ENCODE measurements at regions not wholly inside any gene's neighbourhood (a gene's known extent, or its start where the extent isn't known, plus 50 kb on each side); places are given as distances from the start of the nearest gene placed in this dataset.

DNA sequence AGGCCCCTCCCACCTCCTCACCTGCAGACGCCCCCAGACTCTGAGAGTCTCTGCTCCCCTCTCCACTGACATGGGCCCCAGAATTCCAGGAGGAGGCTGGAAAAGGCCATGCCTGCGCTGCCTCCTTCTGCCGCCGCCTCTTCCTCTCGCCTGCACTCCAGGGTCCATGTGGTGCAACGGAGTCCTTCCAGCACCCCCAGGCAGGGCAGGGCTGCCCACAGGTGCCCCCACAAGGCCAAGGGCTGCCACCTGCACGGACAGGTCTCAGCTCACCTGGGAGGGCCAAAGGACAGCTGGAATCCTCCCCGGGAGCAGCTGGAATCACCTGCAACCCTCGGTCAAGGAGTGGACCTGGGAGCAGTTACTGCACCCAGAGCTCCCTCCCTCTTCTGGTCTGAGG is 194.9 kb downstream of the RBFOX3 start:
- DNase-seq = no peak

DNA sequence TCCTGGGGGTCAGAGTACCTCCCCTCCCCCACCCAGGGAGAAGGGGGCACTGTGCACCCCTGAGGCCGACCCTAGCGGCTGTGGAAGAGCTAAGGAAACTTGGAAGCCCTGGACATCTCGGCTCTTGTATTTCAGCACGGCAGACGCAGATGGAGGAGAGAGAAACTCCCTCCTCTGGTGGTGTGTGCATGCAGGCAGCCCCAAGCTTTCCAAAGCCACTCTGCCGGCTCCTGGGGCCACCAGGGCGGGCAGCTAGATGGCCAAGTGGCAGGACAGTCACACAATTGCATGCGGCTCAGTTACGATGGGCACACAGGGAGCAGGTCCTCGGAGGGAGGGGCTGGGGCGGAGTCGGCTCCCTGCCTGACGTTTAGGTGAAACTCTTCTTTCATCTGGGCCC is 195.5 kb downstream of the RBFOX3 start:
- no peak for DNase-seq

DNA sequence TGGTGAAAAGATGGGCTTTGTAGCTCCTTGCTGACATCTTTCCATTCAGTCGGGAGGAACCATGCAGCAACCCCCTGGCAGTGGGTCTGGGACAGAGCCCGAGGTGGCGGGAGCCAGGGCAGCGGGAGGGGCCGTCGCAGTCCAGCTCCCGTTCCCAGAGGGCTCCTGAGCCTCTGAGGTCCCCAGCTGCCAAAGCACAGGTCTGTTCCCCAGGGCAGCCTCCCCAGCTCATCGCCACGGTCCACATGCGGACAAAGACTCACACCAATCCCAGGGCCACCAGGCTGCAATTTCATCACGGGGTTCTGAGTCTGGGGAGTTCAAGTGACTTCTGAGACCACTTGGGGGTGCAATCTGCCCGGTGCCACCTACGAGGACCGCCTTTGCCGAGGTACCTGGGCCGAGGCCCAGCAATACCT is 196.0 kb downstream of the RBFOX3 start:
- no peak for DNase-seq

DNA sequence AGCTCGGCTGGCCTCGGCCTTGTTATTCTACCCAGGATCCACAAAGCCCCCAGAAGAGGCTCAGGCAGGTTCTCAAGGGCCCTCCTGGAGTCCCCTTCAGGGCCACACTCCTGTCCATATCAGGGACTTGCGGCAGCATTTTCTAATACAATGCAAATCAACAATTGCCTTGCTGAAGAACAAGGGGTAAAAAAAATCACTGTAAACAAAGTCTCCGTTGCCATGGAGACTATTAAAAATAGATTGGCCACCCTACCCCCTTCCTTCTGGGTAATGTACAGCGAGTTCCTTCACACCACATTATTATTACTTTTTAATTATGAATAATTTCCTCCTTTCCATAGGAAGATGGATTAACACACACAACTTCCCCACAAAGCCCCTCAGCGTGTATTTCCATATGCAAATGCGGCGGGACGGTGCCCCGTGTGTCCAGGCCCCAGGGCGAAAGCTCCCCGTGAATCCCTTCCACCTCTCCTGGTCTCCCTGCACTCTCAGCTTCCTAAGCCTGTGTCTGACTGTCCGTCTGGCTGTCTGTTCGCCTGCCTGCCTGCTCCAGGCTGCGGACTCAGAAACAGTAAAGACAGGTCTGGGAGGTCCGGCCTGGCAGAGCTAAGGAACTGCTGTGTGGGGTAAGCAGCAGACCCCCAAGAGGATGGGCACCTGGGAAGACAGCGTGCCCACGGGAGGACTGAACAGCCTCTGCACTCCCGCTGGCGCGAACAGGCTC is 196.6 kb downstream of the RBFOX3 start:
- no peak for DNase-seq

DNA sequence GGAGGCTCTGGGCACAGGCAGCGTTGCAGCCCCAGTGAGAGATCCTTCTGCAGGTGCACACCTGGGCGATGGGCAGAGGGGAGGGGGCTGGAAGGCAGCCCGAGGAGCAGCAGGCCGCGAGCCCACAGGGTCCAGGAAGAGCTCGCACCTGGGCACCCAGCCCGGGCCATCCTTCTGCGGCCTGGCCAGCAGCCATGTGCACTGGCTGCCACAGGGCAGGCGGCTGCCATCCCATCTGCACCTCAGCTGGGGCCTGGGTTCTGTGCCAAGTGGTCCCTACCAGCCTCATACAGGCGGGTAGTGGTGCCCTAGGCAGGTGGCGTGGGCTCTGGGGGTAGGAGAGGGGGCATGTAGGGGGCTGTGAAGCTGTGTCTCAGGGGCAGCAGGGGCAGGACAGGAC is 197.2 kb downstream of the RBFOX3 start:
- DNase-seq = no peak

DNA sequence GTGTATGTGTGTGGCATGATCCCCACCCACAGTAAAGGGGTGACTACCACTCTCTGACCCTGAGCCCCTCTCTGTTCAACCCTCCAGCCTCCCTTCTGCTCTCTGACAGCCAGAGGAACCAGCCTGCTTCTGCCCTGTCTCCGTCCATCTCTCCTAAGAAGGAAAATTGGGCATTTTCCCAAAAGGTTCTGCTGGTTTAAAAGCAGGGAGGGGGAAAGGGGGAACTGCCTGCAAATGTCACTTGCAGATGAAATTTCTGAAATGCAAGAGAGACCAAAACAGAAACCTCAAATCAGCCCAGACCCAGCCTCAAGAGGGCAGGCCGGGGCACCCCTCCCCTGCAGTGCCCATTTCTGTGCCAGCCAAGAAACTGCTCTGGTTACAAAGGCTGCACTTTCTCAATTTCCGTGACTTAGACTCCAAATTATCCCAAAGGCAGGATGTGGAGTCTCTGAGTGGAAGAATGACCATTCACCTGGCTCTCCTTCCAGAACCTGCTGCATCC is 197.9 kb downstream of the RBFOX3 start:
- no peak for DNase-seq

DNA sequence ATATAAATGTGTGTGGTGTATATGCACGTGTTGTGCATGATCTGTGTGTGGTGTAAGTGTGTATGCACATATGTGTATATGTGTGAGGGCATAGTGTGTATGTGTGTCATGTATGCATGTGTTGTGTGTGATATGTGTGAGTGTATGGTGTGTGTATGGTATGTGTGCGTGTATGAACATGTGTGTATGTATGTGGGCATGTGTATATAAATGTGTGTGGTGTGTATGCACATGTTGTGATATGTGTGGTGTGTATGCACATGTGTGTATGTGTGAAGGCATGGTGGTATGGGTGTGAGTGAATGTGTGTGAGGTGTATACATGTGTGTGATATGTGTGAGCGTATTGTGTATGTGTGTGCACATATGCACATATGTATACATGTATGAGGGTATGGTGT is 198.7 kb downstream of the RBFOX3 start:
- no peak for DNase-seq

DNA sequence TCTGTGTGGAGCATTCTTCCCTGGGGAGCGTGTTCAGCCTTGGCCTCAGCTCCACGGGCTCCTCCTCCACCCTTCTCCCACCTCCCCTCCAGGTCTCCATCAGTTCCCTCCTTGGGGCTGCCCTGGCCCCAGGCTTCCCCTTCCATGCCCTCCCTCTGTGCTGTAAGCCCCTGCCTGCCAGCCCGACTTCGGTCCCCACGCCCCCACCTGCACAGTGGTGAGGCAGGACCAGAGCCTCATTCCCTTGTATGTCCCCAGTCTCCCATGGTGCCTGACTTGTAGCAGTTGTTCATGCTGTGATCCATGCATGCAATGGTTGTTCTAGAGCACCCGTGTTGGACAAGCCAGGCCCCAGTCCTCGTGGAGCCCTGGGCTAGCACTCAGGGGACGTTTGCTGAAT is 199.4 kb downstream of the RBFOX3 start:
- DNase-seq = no peak

DNA sequence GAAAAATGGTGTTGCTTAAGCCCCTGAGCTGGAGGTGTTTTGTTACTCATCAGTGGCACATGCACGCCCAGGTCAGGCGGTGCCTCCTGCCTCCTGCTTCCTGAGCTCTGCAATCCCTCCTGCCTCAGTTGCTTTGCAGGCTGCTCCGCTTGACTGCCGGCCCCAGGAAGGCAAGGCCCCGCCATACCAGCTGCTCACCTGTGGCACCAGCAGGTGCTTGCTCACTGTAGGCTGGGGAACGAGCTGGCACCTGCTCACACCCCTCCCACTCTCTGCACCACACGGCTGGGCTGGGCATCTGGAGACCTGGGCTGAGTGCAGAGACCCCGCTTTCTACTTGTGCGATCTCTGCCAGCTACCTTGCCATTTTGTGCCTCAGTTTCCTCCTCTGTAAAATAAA is 200.2 kb downstream of the RBFOX3 start:
- DNase-seq = no peak

DNA sequence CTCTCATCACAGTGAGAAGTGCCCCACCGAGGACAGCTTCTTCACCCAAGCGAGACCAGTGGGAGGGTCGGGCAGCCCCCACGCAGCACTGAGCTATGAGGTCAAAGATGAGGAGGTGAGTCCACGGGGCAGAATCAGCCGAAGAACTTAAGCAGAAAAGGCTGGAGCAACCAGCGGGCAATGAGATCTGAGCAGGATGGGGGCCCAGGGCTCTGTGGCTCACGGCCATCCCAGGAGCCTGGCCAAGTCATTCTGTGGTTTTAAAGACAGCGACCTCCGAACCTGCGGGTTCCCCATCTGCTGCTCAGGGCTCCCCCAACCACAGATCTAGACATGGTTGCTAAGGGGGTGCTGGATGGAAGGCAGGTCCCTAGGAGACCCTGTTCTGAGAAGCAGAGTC is 202.6 kb downstream of the RBFOX3 start:
- no peak for DNase-seq

DNA sequence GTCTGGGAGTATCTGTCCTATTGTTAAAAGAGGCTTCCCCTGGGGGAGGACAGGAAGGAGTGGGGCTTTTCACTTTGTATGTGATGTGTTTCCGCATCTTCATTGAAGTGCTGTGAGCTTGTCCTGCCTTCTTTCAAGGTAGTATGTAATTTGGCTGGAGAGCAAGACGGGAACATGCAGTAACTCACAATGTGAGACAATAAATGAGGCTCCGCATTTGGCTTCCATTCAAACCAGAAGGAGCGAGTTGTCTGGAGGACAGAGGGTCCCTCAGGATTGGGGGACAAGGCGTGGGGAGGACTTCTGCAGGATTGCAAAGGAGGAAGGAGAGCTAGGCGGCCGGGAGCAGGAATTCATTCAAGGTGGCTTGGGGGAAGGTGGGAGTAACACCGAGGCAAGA is 203.5 kb downstream of the RBFOX3 start:
- no peak for DNase-seq

DNA sequence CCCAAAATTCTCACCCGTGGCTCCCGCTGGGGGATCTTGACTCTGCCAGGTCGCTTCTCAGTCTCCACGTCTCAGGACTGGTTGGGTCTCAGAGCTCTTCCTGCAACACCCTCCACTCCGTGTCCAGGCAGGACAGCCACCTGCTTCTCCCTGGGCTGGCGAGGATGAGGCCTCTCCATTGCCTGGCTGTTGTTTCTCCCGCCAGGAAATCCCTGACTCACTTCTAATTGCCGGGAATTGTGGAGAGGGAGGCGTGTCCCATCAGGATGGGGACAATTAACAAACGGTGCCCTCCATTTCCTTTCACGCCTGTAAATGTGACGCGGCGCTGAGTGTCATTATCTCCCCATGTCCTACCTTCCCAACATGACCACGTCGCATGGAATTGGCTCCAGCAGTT is 204.5 kb downstream of the RBFOX3 start:
- DNase-seq = no peak

DNA sequence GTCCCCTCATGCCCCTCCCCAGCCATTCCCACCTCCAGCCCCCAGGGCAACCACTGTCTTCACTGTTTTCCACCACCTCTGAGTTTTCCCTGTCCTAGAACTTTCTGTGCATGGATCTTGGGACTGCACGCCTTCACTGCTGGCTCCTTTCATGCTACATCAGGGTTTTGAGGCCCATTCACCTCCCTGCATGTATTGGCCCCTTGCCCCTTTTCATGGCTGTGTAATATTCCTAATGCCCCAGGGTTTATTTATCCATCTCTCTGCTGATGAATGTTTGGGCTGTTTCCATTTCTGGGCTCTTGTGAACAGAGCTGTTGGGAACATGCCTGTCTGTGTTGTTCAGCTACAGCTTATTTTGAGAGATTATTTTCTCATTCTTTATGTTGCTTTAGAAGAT is 205.0 kb downstream of the RBFOX3 start:
- DNase-seq = no peak

DNA sequence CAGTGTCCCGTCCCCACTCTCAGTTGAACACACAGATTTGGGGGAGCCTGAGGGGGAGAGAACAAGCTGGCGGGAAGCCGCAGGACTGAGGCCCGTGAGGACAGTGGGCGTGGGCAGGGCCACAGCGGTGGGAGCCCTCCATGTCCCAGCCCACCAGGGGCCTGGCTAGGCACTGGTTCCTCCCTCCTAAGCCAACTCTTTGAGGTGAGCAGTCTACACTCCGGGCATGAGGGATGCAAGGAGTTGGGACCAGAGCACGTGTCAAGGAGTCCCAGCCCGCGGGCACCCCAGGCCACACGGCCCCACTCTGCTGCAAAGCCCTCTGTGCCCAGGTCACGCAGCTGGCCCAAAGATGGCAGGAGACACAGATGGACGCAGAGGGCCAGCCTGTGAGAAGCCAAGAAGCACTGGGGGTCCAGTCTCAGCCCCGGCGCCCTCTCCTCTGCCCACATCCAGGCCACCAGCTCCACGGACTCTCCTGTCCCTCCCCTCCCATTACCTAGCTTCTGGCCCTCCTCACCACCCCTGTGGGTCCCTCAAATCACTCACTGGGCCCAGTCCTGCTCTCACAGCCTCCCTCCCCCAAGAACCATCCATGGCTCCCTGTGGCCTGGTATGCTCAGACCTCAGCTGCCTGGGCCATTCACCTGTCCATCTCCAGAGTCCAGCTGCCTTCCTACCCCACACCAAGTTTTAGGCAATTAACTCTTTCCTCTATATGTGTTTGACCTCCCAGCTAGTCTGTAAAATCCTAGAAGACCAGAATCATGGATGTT is 206.5 kb downstream of the RBFOX3 start:
- DNase-seq = no peak

DNA sequence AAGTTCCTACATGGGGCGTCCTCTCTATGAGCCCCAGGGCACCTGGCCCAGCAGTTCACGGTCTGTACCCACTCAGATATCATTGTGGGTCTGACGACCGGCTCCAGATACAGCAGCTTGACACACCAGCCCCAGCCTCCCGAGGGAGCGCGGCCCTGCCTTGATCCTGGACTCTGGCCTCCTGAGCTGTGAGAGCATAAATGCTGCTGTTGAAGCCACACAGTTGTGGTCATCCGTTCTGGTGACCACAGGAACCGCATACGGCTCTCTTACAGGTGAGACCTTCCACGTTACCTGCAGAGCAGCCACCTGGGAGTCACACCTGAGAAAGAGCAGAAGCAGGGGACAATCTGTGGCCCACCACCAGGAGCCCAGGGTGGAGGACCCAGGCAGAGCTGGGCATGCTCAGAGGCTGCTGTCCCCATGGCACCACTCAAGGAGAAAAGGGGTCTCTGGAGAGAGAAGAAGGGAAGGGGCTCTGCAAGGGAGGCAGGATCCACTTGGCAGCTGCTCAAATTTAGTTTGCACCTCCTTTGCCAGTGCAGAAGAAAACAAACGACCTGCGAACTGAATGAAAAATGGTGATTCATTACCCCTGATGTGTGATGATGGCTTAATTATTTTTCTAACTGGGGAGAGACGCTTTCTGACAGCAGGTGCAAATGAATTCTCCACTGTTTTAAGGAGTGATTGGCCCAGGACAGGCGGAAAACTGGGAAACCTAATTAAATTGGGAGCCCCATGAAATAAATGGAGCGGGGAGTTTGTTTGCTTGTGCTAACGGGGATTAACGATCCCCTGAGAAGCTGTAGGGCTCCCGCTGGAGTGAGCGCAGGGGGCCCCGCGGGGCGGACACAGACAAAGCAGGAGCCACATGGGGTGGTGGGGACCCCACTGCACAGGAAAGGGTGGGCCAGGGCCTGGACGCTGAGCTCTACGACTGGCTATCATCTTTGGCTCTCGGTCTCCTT is 208.9 kb downstream of the RBFOX3 start:
- DNase-seq = no peak

DNA sequence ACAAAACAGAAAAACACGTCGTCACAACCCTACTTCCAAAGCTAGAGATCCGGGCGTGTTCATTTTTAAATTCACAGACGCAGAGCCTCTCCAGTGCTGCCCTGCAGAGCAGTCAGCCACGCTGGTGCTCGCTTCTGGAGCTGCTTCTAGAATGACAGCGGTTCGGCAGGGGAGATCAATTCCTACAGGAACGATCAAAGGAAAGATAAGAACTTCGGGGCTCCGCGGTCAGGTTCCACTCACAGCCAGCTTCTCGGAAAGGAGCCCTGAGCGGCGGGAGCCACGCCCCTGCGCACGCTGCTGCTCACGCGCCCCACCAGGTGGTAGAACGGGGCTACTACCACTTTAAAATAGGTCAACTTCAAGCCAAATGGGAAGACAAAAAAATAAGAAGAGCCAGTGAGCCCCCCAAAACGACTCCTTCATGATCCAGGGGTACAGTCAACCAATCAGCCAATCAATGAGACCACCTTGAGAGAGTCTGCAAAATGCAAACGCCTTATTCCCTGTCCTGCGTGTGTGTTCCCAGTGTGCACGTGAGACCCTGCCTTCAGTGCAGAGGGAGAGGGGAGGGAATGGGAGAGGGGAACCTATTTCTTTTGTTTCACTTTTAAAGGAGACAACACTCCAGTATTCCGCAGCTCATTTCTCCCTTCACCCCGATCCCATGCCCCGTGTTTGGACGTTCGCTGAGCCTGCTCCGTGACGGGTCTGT is 209.7 kb downstream of the RBFOX3 start:
- peak; percentile 80 for DNase-seq

DNA sequence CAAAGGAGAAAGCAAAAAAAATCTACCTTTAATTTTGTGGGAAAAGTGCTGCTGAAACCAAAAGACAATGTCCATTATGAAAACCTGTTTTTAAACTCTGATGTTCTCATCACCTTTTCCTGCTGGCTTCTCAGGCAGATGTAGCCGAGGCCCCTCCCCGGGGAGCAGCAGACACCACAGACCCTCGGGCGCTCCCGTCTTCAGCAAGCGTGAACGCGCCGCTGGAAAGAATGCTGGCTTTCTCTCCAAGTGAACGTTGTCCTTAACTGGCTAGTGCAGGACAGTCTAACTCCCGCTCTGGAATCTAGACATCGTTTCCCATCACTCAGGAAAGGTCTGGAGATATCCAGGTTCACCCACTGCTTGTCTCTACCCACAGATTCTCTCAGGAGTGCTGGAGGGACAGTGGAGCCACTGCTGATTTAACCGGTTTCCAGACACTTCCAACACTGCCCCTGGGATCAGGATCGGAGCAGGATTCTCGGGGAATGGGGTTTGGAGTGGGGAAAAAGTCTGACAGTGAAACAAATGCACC is 211.2 kb downstream of the RBFOX3 start:
- no peak for DNase-seq

DNA sequence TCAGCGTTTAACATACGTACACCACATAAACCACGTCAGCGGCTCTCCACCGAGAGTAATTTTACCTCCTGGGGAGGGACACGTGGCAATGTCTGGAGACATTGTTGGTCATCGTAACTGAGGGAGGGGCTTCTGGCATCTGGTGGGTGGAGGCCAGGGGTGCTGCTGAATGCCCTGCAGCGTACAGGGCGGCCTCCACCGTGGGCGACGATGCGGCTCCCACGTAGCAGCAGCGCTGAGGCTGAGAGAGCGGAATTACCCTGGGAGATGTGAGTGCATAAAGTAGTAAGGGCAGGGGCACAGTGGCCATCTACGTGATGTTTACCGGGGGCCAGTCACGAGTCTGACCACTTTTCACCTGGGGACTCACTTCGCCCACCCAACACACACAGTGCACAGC is 212.4 kb downstream of the RBFOX3 start:
- no peak for DNase-seq

DNA sequence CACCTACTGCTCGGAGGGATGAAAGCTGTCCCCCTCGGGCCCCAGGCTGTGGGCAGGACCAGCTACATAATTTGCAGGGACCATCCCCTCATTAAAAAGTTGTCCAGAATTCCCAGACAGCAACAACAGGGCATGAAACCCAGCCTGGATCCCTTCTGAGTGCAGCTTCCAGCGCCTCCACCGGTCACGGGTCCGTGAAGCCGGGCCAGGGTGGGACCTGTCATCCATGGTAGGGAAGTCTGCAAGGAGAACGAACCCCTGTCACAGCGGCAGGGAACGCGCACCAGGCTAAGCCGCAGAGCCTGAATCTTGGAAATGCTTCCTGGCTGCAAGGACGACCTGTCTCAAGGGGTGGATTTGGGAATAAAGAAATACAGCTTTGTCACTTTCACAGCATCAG is 214.2 kb downstream of the RBFOX3 start:
- DNase-seq = no peak

DNA sequence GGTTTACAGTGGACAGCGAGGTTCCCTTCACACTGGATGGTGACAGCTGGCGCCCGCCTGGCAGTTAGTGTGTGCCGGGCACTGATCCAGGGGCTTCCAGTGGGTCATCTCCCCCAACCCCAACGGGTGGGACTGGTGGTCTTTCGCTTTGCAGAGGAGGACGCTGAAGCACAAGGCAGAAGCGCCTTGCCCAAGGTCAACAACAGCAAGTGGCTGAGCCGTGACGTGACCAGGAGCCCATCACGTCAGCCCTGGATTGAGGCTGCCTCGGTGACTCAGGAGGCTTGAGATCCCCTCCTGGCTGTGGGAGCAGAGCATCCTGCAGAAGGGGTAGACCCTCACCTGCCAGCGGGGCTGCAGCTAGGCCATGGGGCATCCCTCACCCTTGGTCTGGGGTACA is 215.3 kb downstream of the RBFOX3 start:
- DNase-seq = no peak

DNA sequence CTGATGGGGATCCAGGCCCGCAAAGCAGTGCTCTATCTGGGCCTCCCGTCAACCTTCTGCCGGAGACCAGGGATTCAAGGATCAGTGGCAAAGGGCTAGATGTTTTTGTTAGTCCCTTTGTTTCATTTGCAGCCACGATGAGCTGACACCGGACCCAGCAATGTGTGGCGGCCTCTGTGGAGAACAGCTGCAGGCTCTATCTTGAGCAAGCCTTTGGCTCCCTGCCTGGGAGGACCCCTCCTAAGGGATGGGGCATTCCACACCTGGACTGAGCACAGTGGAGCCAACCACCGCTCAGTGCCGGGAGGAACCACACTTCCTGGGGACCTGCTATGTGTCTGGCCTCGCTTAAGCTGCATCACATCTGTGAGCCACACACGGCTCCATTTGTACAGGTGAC is 215.8 kb downstream of the RBFOX3 start:
- DNase-seq = no peak

DNA sequence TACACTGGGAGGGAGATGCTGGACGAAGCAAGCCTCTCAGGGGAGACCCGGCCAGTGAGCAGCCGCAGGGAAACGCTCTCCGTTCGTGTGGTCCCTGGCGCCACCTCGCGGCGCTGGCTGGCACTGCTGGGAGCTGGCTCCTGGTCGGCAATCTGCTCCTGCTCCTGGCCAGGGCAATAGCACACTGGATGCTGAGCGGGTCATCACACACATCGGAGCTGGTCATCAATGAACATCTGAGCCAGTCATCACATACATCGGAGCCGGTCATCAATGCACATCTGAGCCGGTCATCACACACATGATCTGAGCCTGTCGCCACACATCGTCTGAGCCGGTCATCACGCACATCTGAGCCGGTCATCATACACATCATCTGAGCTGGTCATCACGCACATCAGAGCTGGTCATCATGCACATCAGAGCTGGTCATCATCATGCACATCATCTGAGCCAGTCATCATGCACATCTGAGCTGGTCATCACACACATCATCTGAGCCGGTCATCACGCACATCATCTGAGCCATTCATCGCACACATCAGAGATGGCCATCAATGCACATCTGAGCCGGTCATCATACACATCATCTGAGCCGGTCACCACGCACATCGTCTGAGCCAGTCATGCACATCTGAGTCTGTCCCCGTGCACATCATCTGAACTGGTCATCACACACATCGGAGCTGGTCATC is 217.3 kb downstream of the RBFOX3 start:
- peak; percentile 83 for DNase-seq
